Fibroblast of the aortic adventitia (primary cell): ENCODE measurements at regions not wholly inside any gene's neighbourhood (a gene's known extent, or its start where the extent isn't known, plus 50 kb on each side); places are given as distances from the start of the nearest gene placed in this dataset.

Source experiments
- DNase-seq: peaks from one replicate; pipeline ENCODE4 v3.0.0-alpha.2; 2010; ENCODE audit warnings: low read depth
- H3K4me3 ChIP-seq: 2 replicates; pipeline ENCODE4 v1.5.1; 2011; ENCODE audit warnings: low read depth, mild to moderate bottlenecking, control low read depth, low read length, moderate library complexity
- CTCF ChIP-seq: IDR thresholded peaks from 2 replicates; pipeline ENCODE4 v1.5.1; 2011; ENCODE audit warnings: mild to moderate bottlenecking, low read length, control low read depth, inconsistent platforms; ENCODE audit not compliant: insufficient read depth

GRCh38 chr12:115508990-115509389 lies 768.5 kb downstream of the MED13L start:
- no peak overlapping the region for H3K4me3 ChIP-seq
- TF ChIP-seq CTCF, result no peak
- no peak for DNase-seq

- no peak for TF ChIP-seq CTCF
- no peak overlapping the region for H3K4me3 ChIP-seq
- DNase-seq, result no peak
These were observed 769.4 kb downstream of the MED13L start for GRCh38 chr12:115507951-115508722.

GRCh38 chr12:115507560-115507889 lies 770.0 kb downstream of the MED13L start:
- no peak for DNase-seq
- TF ChIP-seq CTCF, result no peak
- no peak overlapping the region for H3K4me3 ChIP-seq

GRCh38 chr12:115506822-115507559 lies 770.5 kb downstream of the MED13L start:
- TF ChIP-seq CTCF, result no peak
- DNase-seq, result no peak

GRCh38 chr12:115504306-115505290 lies 772.9 kb downstream of the MED13L start:
- H3K4me3 ChIP-seq, result no peak overlapping the region
- DNase-seq, result no peak
- no peak for TF ChIP-seq CTCF

More at GRCh38 chr12:115506822-115507559, 770.5 kb downstream of the MED13L start:
- no peak overlapping the region for H3K4me3 ChIP-seq

- no peak for DNase-seq
- TF ChIP-seq CTCF, result no peak
- H3K4me3 ChIP-seq, result no peak overlapping the region
These were observed 776.6 kb downstream of the MED13L start for GRCh38 chr12:115500872-115501271.
